H9 (cell line): ENCODE measurements at regions not wholly inside any gene's neighbourhood (a gene's known extent, or its start where the extent isn't known, plus 50 kb on each side); places are given as distances from the start of the nearest gene placed in this dataset.
A peak's percentile ranks its signal among the peaks of the same experiment; 100 is the strongest.

ENCODE experiments used
- DNase-seq: peaks from one replicate; pipeline ENCODE4 v3.0.0-alpha.2; 2017
- H2AFZ ChIP-seq: one replicate; pipeline ENCODE4 v1.6.1; 2013; ENCODE audit warnings: mild to moderate bottlenecking, low read length, control low read depth, moderate library complexity
- H2AK5ac ChIP-seq: 2 replicates; pipeline ENCODE4 v1.6.1; 2013; ENCODE audit warnings: low read length, control low read depth, mixed read lengths; ENCODE audit not compliant: insufficient read length
- H2BK120ac ChIP-seq: one replicate; pipeline ENCODE4 v1.6.1; 2013; ENCODE audit warnings: low read depth, mild to moderate bottlenecking, low read length, control low read depth, inconsistent platforms; ENCODE audit not compliant: poor library complexity, severe bottlenecking
- H2BK12ac ChIP-seq: 2 replicates; pipeline ENCODE4 v1.6.1; 2013; ENCODE audit warnings: low read length, control low read depth, mixed read lengths, low read depth; ENCODE audit not compliant: insufficient read length
- H2BK15ac ChIP-seq: 2 replicates; pipeline ENCODE4 v1.6.1; 2013; ENCODE audit warnings: low read depth, low read length, control low read depth
- H2BK20ac ChIP-seq: one replicate; pipeline ENCODE4 v1.6.1; 2013; ENCODE audit warnings: low read depth, mild to moderate bottlenecking, low read length, control low read depth, inconsistent platforms; ENCODE audit not compliant: poor library complexity, severe bottlenecking
- H2BK5ac ChIP-seq: 2 replicates; pipeline ENCODE4 v1.6.1; 2013; ENCODE audit warnings: low read length, control low read depth, mixed read lengths; ENCODE audit not compliant: insufficient read length
- H3K14ac ChIP-seq: 2 replicates; pipeline ENCODE4 v1.6.1; 2013; ENCODE audit warnings: low read length, control low read depth; ENCODE audit not compliant: insufficient read depth
- H3K18ac ChIP-seq: 2 replicates; pipeline ENCODE4 v1.6.1; 2013; ENCODE audit warnings: low read depth, mild to moderate bottlenecking, mixed read lengths, low read length, control low read depth; ENCODE audit not compliant: insufficient read length
- H3K23ac ChIP-seq: 2 replicates; pipeline ENCODE4 v1.6.1; 2013; ENCODE audit warnings: low read length, control low read depth, mixed read lengths, low read depth; ENCODE audit not compliant: insufficient read length
- H3K23me2 ChIP-seq: 2 replicates; pipeline ENCODE4 v1.6.1; 2013; ENCODE audit warnings: low read depth, mild to moderate bottlenecking, mixed read lengths, low read length, control low read depth; ENCODE audit not compliant: insufficient read length, poor library complexity, severe bottlenecking
- H3K27ac ChIP-seq: 2 replicates; pipeline ENCODE4 v1.5.1; 2013; ENCODE audit warnings: low read length, control low read depth, mixed read lengths, low read depth; ENCODE audit not compliant: insufficient read length
- H3K27me3 ChIP-seq: 2 replicates; pipeline ENCODE4 v1.6.1; 2013; ENCODE audit warnings: low read length, control low read depth, inconsistent platforms; ENCODE audit not compliant: insufficient read depth
- H3K4ac ChIP-seq: 2 replicates; pipeline ENCODE4 v1.6.1; 2013; ENCODE audit warnings: low read depth, mild to moderate bottlenecking, control low read depth, inconsistent platforms, low read length, moderate library complexity
- H3K4me1 ChIP-seq: 2 replicates; pipeline ENCODE4 v1.6.1; 2013; ENCODE audit warnings: low read length, control low read depth, inconsistent platforms; ENCODE audit not compliant: insufficient read depth
- H3K4me2 ChIP-seq: 2 replicates; pipeline ENCODE4 v1.6.1; 2013; ENCODE audit warnings: low read length, control low read depth, mixed read lengths; ENCODE audit not compliant: insufficient read length, insufficient read depth
- H3K56ac ChIP-seq: 2 replicates; pipeline ENCODE4 v1.6.1; 2013; ENCODE audit warnings: low read depth, mild to moderate bottlenecking, mixed read lengths, low read length, control low read depth; ENCODE audit not compliant: insufficient read length
- H3K79me1 ChIP-seq: 2 replicates; pipeline ENCODE4 v1.6.1; 2013; ENCODE audit warnings: low read depth, mild to moderate bottlenecking, moderate library complexity, low read length, control low read depth, inconsistent platforms; ENCODE audit not compliant: insufficient read depth, poor library complexity, severe bottlenecking
- H3K79me2 ChIP-seq: 2 replicates; pipeline ENCODE4 v1.6.1; 2013; ENCODE audit warnings: low read length, control low read depth, inconsistent platforms; ENCODE audit not compliant: insufficient read depth
- H3K9ac ChIP-seq: 2 replicates; pipeline ENCODE4 v1.6.1; 2013; ENCODE audit warnings: low read length, control low read depth, mixed read lengths; ENCODE audit not compliant: insufficient read length; ENCODE audit errors: extremely low read depth
- H3K9me3 ChIP-seq: one replicate; pipeline ENCODE4 v1.6.1; 2013; ENCODE audit warnings: low read depth, low read length, inconsistent platforms; ENCODE audit not compliant: control insufficient read depth
- H3T11ph ChIP-seq: one replicate; pipeline ENCODE4 v1.6.1; 2013; ENCODE audit warnings: mild to moderate bottlenecking, low read length, control low read depth, inconsistent platforms
- H4K20me1 ChIP-seq: one replicate; pipeline ENCODE4 v1.6.1; 2013; ENCODE audit not compliant: control insufficient read depth, insufficient read length, insufficient read depth
- H4K5ac ChIP-seq: 2 replicates; pipeline ENCODE4 v1.6.1; 2013; ENCODE audit warnings: low read depth, mild to moderate bottlenecking, mixed read lengths, low read length, control low read depth; ENCODE audit not compliant: insufficient read length
- H4K8ac ChIP-seq: replicated peaks from 2 replicates; pipeline ENCODE4 v1.6.1; 2013; ENCODE audit warnings: low read length, control low read depth, mixed read lengths, low read depth; ENCODE audit not compliant: insufficient read length
- H4K91ac ChIP-seq: 2 replicates; pipeline ENCODE4 v1.6.1; 2013; ENCODE audit warnings: low read depth, mild to moderate bottlenecking, moderate library complexity, mixed read lengths, low read length, control low read depth; ENCODE audit not compliant: insufficient read length
- H3K27ac Mint-ChIP-seq, 3 experiments: 2 replicates in 2 of 3; 3 replicates in 1 of 3; pipeline ENCODE4 v1.8.0; 2020 to 2021; ENCODE audit warnings: mixed read lengths in 3 of 3, mild to moderate bottlenecking in 1 of 3, moderate library complexity in 1 of 3
- H3K27me3 Mint-ChIP-seq: 2 replicates; pipeline ENCODE4 v1.8.0; 2021; ENCODE audit warnings: low read depth, mild to moderate bottlenecking, moderate library complexity, mixed read lengths
- H3K36me3 Mint-ChIP-seq, 3 experiments: 2 replicates in 2 of 3; 3 replicates in 1 of 3; pipeline ENCODE4 v1.8.0; 2020 to 2021; ENCODE audit warnings: low read depth in 3 of 3, mixed read lengths in 3 of 3; ENCODE audit not compliant: insufficient read depth in 1 of 3
- H3K4me1 Mint-ChIP-seq, 2 experiments: 2 replicates each; pipeline ENCODE4 v1.8.0; 2020; ENCODE audit warnings: mixed read lengths in 2 of 2
- H3K4me3 Mint-ChIP-seq, 2 experiments: 2 replicates in 1 of 2; 3 replicates in 1 of 2; pipeline ENCODE4 v1.8.0; 2020 to 2021; ENCODE audit warnings: mild to moderate bottlenecking in 2 of 2, mixed read lengths in 2 of 2, moderate library complexity in 1 of 2
- H3K9me3 Mint-ChIP-seq, 2 experiments: 2 replicates in 1 of 2; 3 replicates in 1 of 2; pipeline ENCODE4 v1.8.0; 2020; ENCODE audit warnings: mild to moderate bottlenecking in 2 of 2, mixed read lengths in 2 of 2, moderate library complexity in 1 of 2
- CTCF ChIP-seq: fragments of 200-600 bp; sonication (generic); conservative IDR thresholded peaks from 3 replicates; pipeline ENCODE4 v1.8.0; 2021; ENCODE audit warnings: antibody characterized with exemption, mild to moderate bottlenecking
- WGBS: extraction: QIAGEN DNeasy Blood & Tissue Kit; methylation state at CpG from one replicate; pipeline ENCODE4 v1.1.7; 2013; ENCODE audit warnings: missing lambda C conversion rate, low lambda C conversion rate, mixed read lengths; ENCODE audit not compliant: insufficient read length; ENCODE audit errors: extremely low coverage; 5-methylcytosine and 5-hydroxymethylcytosine counted together

DNA sequence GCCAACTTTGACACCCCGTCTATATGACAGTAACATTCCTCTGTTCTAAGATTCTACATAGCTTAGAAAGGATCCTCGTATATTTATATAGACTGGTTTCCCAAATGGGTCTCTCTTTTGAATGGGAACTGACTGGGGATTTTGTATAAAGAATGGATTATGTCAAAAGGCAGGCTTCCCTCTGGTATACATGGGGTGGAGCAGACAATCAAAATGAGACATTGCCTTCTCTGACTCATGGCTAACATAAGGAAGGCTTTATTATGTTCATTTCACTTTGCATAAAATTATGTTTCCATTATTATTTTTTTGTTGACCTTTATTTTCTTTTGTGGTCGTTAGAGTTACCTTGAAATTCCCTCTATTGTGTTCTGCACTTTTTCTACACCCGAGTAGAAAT is 211.1 kb downstream of the ALG10B start:
- no peak overlapping the region for H2BK15ac ChIP-seq
- H3K56ac ChIP-seq, result no peak overlapping the region
- no peaks in the 10 kb centered on the region for H3K9me3 Mint-ChIP-seq
- H2BK20ac ChIP-seq, result no peak overlapping the region
- no peak overlapping the region for H3K4ac ChIP-seq
- DNase-seq, result no peak
- no peaks in the 10 kb centered on the region for H3K9me3 ChIP-seq
- H3K79me2 ChIP-seq, result no peaks in the 10 kb centered on the region
- H2AK5ac ChIP-seq, result no peak overlapping the region
- H3K27ac ChIP-seq, result no peak overlapping the region
- H2AFZ ChIP-seq, result no peak overlapping the region
- H3K27ac Mint-ChIP-seq, result peak overlapping the region in 1 of 3 experiments; percentile 91; a peak in 2 of 7 replicates
- H3K27me3 ChIP-seq, result no peaks in the 10 kb centered on the region
- H4K5ac ChIP-seq, result no peak overlapping the region
- WGBS, result no CpG with 5 or more reads among the region's 4 CpGs
- H4K20me1 ChIP-seq, result no peaks in the 10 kb centered on the region
- H3K23ac ChIP-seq, result no peak overlapping the region
- H3K23me2 ChIP-seq, result no peaks in the 10 kb centered on the region
- no peak overlapping the region for H3K4me3 Mint-ChIP-seq
- H2BK5ac ChIP-seq, result no peak overlapping the region
- no peak overlapping the region for H2BK120ac ChIP-seq
- no peak overlapping the region for H3K14ac ChIP-seq
- no peak overlapping the region for H4K8ac ChIP-seq
- no peak overlapping the region for H4K91ac ChIP-seq
- H2BK12ac ChIP-seq, result no peak overlapping the region
- H3K36me3 Mint-ChIP-seq, result no peaks in the 10 kb centered on the region
- H3K18ac ChIP-seq, result no peak overlapping the region
- TF ChIP-seq CTCF, result no peak
- H3K4me1 Mint-ChIP-seq, result peaks cover 2 to 4% of the 10 kb centered on the region in 2 experiments; a peak in 2 of 4 replicates
- H3K9ac ChIP-seq, result no peak overlapping the region
- H3K4me1 ChIP-seq, result no peaks in the 10 kb centered on the region
- H3K27me3 Mint-ChIP-seq, result no peaks in the 10 kb centered on the region
- no peak overlapping the region for H3K4me2 ChIP-seq
- no peaks in the 10 kb centered on the region for H3K79me1 ChIP-seq
- H3T11ph ChIP-seq, result no peak overlapping the region
